NOMO-1 treated with dmso at 0.1 percent for 144 hours (cell line): ENCODE measurements at regions not wholly inside any gene's neighbourhood (a gene's known extent, or its start where the extent isn't known, plus 50 kb on each side); places are given as distances from the start of the nearest gene placed in this dataset.

Experiments used
- DNase-seq: peaks from one replicate; lab custom pipeline; 2025; ENCODE audit not compliant: unreplicated experiment; lab: John Stamatoyannopoulos, UW

DNA sequence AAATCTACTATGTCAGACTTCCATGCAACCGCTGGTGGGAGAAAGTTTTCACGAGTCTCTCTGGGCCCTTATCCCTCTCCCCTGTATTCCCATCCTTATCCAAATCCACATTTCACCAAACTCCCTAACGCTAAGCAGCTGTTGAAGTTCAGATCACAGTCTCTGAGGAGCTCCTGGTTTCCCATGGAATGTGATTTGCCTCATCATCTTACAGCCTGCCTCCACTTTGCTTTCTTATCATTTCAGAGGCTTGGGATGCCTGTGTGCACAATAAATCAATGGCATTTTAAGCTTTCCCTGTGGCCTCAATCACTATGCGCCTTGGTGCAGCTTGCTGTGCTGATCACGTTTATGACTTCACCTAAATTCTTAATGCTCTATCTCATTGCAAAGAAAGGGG lies 352.4 kb upstream of the FAT3 start:
- DNase-seq = no peak

DNA sequence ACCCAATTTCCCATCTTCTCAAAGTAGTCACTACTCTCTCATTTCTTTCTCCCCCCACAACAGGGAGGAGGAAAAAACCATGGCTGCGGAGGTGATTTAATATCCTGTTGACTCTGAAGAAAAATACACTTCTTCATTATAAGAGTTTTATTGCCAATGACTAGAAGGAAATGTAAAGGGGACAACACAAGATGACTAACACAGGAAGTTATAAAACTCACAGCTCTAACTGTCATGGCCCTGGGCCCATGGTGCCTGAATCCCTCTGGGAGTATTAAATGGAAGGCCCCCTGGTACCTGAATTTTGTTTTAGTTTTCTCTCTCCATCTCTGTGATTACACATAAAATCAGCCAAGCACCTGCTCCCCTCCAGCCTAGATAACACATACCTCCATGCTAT lies 352.8 kb upstream of the FAT3 start:
- no peak for DNase-seq

DNA sequence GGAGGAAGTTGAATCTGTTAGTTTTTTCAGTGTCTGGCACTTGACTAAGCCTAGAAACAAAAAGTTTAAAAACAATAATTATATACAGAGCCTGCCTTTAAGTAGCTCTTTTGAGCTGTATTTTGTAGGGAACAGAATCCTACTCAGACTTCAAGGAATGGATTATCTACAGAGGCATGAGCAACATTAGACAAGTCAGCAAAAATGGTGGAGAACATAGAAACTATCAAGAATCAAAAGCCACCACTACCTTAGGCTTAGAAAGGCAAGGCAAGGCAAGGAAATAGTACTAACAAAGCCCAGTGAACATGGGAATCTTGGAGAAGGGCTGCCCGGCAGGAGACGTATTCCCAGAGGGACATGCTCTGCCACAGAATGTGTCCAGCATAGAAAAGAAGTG lies 353.6 kb upstream of the FAT3 start:
- DNase-seq = no peak

- no peak for DNase-seq
These were observed 354.9 kb upstream of the FAT3 start for GRCh38 chr11:91869686-91870085.

DNA sequence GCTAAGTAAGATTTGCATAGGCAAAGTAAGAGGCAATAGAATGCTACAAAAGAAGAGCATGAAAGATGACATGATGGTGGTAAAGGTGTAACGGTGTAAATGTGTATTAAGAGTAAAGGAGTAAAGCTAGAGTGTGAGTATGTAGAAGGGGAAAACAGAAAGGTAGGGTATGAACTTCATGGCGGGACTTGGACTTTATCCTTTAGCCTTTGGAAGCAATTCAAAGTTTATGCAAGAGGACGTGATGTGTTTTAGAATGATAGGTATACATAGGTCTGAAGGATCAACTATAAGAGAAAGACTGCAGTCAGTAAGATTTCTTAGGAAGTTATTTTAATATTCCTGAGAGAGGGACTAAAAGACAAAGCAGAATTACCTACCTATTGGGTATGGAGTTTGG lies 358.0 kb upstream of the FAT3 start:
- DNase-seq = no peak

- no peak for DNase-seq
These were observed 364.0 kb upstream of the FAT3 start for GRCh38 chr11:91860661-91861060.

GRCh38 chr11:91859666-91860065 lies 365.0 kb upstream of the FAT3 start:
- no peak for DNase-seq

DNA sequence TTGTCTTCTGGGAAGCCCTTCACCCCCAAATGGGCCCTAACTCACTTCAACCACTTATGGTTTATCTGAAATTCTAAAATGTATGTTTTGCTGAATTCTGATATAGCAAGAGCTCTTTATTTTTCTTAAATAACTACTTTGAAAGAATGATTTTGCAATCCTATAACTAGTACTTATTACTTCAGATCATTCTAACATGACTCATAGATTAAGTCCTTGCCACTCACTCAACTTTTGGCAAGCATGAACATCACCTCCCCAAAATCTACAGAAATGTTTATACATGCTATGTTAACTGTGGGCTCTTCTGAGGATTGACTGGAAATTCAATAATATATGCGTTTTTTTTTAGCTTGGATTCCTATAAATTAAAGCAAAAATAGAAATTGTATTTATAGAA lies 367.4 kb upstream of the FAT3 start:
- DNase-seq = no peak

GRCh38 chr11:91854780-91855179 lies 369.8 kb upstream of the FAT3 start:
- DNase-seq = no peak

GRCh38 chr11:91854171-91854570 lies 370.4 kb upstream of the FAT3 start:
- DNase-seq = no peak

DNA sequence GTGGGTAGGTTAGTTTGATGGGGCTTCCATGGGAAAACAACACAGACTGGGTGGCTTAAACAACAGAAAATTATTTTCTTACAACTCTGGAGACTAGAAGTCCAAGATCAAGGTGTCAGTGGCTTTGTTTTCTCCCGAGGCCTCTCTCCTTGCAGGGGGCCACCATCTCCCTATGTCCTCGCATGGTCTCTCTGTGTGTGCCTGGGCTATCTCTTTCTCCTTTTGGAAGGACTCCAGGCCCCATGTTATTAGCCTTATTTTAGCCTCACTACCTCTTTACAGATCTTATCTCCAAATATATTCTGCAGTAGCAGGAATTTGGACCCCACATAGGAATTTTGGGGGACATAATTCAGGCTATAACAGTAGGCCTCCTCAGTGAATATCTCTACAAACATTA lies 372.7 kb upstream of the FAT3 start:
- no peak for DNase-seq

DNA sequence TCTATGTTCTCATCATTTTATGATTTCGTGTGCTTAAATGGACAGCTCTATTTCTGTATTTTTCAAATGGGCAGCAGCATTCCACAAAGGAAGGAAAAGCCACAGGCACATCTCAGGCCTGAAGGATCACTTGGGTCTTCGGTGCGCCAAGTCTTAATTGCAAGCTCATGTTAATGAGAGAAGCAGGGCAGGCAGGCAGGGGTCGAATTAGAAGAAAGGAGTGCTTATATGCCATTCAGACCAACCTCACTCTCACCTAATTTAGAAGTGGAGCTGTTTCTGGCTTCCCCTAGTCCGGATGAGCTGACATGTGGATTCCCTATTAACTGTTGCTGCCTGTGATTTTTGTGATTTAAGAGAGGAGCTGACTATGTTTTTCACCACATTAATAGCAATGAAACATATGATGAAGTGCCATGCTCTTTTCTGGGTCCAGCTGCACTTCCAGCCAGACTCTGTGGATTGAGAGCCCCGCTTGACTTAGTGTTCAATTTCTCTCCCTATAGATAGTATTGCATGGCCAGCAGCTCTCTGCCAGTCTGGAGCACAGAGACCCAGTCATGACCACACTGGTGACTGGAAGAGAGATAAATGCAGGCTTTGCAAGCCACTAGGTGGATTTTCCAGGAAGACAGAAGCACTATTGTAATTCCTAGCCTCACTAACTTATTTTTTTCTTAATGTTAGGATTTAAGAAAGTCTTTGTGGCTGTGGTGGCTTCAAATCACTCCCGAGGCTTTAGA lies 373.9 kb upstream of the FAT3 start:
- no peak for DNase-seq

GRCh38 chr11:91850021-91850420 lies 374.6 kb upstream of the FAT3 start:
- DNase-seq = no peak

GRCh38 chr11:91846649-91847048 lies 378.0 kb upstream of the FAT3 start:
- no peak for DNase-seq

DNA sequence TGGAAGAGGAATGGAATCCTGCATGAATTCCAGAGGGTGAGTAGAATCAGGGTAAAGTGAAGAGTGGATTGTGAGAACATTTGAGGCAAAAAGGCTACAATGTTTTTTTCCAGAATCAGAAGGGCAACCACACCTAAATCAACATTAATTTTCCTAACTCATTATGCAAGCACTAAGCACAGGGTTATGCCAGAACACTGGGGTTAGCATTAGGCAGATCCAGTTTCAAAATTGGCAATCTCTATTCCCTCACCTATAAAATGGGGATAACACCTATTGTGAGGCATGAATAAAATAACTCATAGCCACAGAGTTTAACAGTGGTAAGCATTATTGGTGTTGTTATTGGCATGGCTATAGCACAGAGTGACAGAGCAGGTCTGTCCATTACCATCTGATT lies 378.6 kb upstream of the FAT3 start:
- no peak for DNase-seq

DNA sequence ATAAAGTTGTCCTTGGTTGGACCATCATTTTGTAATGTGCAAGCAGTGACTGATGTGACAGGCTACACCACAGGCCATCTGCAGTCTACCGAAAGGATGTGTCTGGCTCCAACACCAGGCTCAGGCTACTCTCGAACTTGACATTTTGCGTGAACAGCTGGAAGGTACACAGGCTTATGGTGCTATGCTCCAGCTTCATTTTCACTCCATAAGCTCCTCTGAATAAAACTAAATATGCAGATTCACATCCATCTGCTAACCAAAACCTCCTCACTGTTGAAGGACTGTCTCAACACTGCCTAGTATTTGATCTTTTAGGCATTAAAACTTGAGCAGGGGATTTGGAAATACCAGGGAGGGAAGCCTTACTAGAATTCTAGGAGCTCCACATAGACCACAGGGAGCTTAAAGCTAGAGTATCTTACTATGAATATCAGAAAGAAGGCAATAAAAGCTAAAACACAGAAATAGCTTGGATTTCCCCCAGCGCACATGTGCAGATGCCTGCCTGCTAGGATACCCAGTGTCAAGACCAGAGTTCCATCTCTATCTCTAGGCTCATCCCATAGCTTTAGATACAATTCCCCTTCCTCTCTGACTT lies 383.9 kb upstream of the FAT3 start:
- DNase-seq = no peak

GRCh38 chr11:91837411-91838330 lies 386.9 kb upstream of the FAT3 start:
- no peak for DNase-seq

- no peak for DNase-seq
These were observed 389.5 kb upstream of the FAT3 start for GRCh38 chr11:91835051-91835560.

DNA sequence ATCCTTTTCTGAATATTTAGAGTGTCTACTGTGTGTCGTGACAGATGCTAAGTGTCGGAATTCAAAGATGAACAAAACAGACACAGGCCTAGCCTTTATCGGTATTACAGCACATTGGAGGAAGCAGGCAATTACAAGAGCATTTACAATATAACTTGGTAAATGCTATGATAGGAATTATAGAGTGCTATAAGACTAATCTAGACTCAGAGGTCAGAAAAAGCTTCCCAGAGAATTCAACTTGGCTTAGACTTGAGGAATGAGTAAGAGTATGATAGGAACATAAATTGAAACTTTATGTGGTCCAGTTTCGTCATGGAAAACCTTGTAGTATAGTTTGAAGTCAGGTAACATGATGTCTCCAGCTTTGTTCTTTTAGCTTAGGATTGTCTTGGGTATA lies 395.7 kb upstream of the FAT3 start:
- DNase-seq = no peak

GRCh38 chr11:91825777-91826176 lies 398.8 kb upstream of the FAT3 start:
- DNase-seq = no peak

DNA sequence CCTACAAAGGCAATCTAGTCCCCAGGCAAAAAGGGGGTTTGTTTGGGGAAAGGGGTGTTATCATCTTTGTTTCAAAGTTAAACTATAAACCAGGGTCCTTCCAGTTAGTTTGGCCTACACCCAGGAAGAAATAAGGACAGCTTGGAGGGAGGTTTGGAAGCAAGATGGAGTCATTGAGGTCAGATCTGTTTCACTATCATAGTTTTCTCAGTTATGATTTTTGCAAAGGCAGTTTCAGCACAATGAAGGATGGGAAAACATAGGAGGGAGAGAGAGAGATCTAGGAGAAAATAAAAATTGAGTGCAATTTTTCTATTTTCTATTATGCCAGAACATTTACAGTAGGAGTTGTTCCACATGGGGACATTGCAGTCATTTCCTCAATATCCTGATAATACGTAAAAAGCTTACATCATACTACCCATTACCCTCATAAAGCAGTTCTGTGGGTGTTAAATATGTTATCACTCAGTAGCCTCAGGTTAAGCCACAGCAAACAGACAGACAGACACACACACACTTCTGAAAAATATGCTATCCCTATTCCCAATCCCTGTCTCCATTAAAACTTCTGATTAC lies 401.3 kb upstream of the FAT3 start:
- DNase-seq = no peak
